OCI-LY3 (cell line): ENCODE measurements at regions not wholly inside any gene's neighbourhood (a gene's known extent, or its start where the extent isn't known, plus 50 kb on each side); places are given as distances from the start of the nearest gene placed in this dataset.

ENCODE experiments used
- H2AFZ ChIP-seq: fragments of 200-600, 300-600 bp; shearing (Covaris generic); 2 replicates; pipeline ENCODE4 v1.6.0; 2014; ENCODE audit warnings: antibody characterized with exemption, low read depth, low read length
- H3K27ac ChIP-seq: fragments of 200-600, 300-600 bp; sonication (generic); 2 replicates; pipeline ENCODE4 v1.5.1; 2014; ENCODE audit warnings: mild to moderate bottlenecking, low read length, moderate library complexity, mixed read lengths
- H3K27me3 ChIP-seq: fragments of 200-600, 300-600 bp; sonication (generic); 2 replicates; pipeline ENCODE4 v1.6.1; 2014; ENCODE audit warnings: low read depth, low read length, mixed read lengths
- H3K36me3 ChIP-seq: fragments of 200-600, 300-600 bp; sonication (generic); replicated peaks from 2 replicates; pipeline ENCODE3; 2014; ENCODE audit warnings: low read depth, low read length, mixed read lengths
- H3K4me1 ChIP-seq: fragments of 300-600, 200-600 bp; sonication (generic); 2 replicates; pipeline ENCODE4 v1.6.1; 2014; ENCODE audit warnings: low read length, mixed read lengths
- H3K4me2 ChIP-seq: fragments of 200-600, 300-600 bp; sonication (generic); 2 replicates; pipeline ENCODE4 v1.6.1; 2014; ENCODE audit warnings: low read length, mixed read lengths
- H3K4me3 ChIP-seq: fragments of 300-600, 200-600 bp; sonication (generic); 2 replicates; pipeline ENCODE4 v1.5.1; 2014; ENCODE audit warnings: antibody characterized with exemption, mild to moderate bottlenecking, low read length, moderate library complexity
- H3K79me2 ChIP-seq: fragments of 300-600, 200-600 bp; shearing (Covaris generic); 2 replicates; pipeline ENCODE4 v1.6.1; 2014; ENCODE audit warnings: mild to moderate bottlenecking, low read length, mixed read lengths
- H3K9ac ChIP-seq: fragments of 300-600, 200-600 bp; shearing (Covaris generic); 2 replicates; pipeline ENCODE4 v1.6.0; 2014; ENCODE audit warnings: mild to moderate bottlenecking, low read length, moderate library complexity
- H3K9me3 ChIP-seq: fragments of 200-600, 300-600 bp; shearing (Covaris generic); 2 replicates; pipeline ENCODE4 v1.6.1; 2014; ENCODE audit warnings: low read length, mixed read lengths; ENCODE audit not compliant: insufficient read depth
- H4K20me1 ChIP-seq: fragments of 200-600, 300-600 bp; sonication (generic); 2 replicates; pipeline ENCODE4 v1.6.1; 2016; ENCODE audit warnings: low read length, mixed read lengths; ENCODE audit not compliant: insufficient read depth
- EZH2phosphoT487 ChIP-seq: fragments of 200-600 bp; shearing (Covaris generic); IDR thresholded peaks from 2 replicates; pipeline ENCODE4 v1.6.1; 2018; ENCODE audit warnings: antibody characterized with exemption, mixed run types, low read depth
- TF ChIP-seq, protein P1 (sequence below): fragments of 200-600, 300-600 bp; sonication (generic); IDR thresholded peaks from 2 replicates; pipeline ENCODE4 v1.5.1; 2014; ENCODE audit warnings: antibody characterized with exemption, low read length, low read depth

DNA sequence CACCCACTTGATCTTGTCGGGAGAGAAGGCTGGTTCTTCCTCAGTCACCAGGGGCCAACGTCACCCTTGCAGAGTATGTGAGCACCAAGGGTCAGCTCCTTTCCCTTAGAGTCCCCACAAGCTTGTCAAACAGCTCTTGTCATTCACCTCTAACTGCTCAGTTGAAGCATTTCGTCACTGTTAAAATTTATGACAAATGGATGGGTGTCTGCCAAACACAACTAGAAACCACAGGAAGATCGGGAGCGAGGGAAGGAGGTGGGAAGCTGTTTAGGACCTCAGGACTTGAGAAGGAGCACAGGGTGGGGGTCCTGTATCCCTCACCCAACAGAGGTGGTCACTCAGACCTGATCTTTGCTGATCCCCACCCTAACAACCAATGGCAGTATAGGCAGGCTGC, 373.3 kb upstream of the IGFBP3 start:
- Histone ChIP-seq H3K9ac (no peak overlapping the region), H3K27ac (no peak overlapping the region), H2AFZ (no peak overlapping the region), H3K79me2 (no peaks in the 10 kb centered on the region), H3K9me3 (no peaks in the 10 kb centered on the region), H3K4me3 (no peak overlapping the region), H3K4me2 (no peak overlapping the region), H4K20me1 (no peaks in the 10 kb centered on the region), H3K4me1 (peaks cover 32% of the 10 kb centered on the region), H3K36me3 (no peaks in the 10 kb centered on the region), H3K27me3 (no peaks in the 10 kb centered on the region)
- TF ChIP-seq, protein P1, sequence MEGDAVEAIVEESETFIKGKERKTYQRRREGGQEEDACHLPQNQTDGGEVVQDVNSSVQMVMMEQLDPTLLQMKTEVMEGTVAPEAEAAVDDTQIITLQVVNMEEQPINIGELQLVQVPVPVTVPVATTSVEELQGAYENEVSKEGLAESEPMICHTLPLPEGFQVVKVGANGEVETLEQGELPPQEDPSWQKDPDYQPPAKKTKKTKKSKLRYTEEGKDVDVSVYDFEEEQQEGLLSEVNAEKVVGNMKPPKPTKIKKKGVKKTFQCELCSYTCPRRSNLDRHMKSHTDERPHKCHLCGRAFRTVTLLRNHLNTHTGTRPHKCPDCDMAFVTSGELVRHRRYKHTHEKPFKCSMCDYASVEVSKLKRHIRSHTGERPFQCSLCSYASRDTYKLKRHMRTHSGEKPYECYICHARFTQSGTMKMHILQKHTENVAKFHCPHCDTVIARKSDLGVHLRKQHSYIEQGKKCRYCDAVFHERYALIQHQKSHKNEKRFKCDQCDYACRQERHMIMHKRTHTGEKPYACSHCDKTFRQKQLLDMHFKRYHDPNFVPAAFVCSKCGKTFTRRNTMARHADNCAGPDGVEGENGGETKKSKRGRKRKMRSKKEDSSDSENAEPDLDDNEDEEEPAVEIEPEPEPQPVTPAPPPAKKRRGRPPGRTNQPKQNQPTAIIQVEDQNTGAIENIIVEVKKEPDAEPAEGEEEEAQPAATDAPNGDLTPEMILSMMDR: no peak
- TF ChIP-seq EZH2phosphoT487: no peak

DNA sequence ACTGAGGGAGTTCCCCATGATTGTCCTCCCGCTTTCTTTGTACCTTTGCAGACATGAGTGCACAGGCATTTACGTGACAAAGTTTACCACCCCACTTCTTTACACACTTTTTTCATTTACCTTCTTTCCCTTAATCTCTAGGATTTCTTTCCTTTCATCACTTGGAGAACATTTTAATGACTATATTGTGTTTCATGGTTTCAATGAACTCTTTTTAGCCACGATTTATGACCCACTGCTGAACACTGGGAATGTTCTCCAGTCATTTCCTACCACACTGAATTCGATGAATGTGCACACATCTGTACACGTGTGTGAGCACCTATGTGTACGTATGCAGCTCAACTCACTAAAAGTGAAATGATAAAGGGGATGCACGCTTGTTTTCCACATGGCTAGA, 371.7 kb upstream of the IGFBP3 start:
- Histone ChIP-seq H2AFZ (no peak overlapping the region), H4K20me1 (no peaks in the 10 kb centered on the region), H3K9me3 (no peaks in the 10 kb centered on the region), H3K4me3 (0 out of 2 replicates have a peak overlapping the region, but pooled peaks have one; percentile 3), H3K27me3 (no peaks in the 10 kb centered on the region), H3K27ac (no peak overlapping the region), H3K36me3 (no peaks in the 10 kb centered on the region), H3K79me2 (no peaks in the 10 kb centered on the region), H3K4me1 (peaks cover 32% of the 10 kb centered on the region), H3K9ac (no peak overlapping the region), H3K4me2 (peak overlapping the region; percentile 66)
- TF ChIP-seq EZH2phosphoT487: no peak
- TF ChIP-seq, protein P1: no peak

DNA sequence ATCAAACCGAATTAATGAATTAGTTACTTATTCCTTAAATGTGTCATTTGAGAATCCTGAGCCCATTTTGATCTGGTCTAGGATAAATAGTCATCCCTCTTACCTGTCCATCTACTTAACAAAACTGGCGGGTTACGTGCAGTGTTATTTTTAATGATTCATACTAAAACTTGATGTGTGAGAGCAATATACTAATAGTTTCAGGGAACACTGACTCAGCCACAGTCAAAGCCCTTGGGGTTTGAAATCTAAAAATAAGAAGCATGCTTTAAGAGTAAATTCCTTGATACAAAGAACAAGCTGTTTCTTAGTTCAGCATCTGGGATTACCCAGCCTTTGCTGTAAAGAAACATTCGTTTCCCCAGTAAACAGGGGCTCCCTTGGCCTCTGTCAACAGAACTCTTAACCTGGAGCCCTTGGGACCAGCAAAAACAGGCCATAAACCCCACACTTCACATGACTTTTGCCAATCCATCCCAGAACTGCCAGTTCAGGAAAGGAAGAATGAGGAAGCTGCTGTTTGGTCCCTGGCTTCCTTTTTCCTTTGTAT, 370.6 kb upstream of the IGFBP3 start:
- H3K4me2 ChIP-seq: peak overlapping the region; percentile 66
- H3K79me2 ChIP-seq: no peaks in the 10 kb centered on the region
- no peaks in the 10 kb centered on the region for H4K20me1 ChIP-seq
- H3K9ac ChIP-seq: peak overlapping the region; percentile 22; the same call in 1 of the 2 replicates
- H3K9me3 ChIP-seq: no peaks in the 10 kb centered on the region
- no peak overlapping the region for H2AFZ ChIP-seq
- H3K4me1 ChIP-seq: peaks cover 32% of the 10 kb centered on the region
- H3K4me3 ChIP-seq: peak overlapping the region; percentile 39
- H3K27me3 ChIP-seq: no peaks in the 10 kb centered on the region
- TF ChIP-seq EZH2phosphoT487: no peak
- TF ChIP-seq, protein P1: no peak
- H3K36me3 ChIP-seq: no peaks in the 10 kb centered on the region
- H3K27ac ChIP-seq: peak overlapping the region; percentile 21; the same call in 1 of the 2 replicates

DNA sequence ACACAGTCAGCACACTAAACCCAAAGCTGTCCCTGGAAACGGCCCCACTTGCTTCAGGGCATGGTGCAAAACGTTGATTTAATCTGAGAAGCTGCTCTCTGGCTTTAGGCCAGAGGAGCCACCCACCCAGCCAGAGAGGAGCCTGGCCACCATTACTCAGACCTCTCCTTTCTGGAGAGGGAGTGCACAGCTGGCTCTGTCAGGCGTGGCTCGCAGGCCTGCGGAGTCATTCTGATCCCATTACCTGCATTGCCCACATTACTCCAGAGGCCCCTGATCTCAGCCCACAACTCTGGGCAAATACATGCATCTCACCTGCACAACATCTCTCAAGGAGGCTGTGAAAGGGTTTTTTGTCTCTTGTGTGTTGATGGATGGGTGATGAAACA, 370.0 kb upstream of the IGFBP3 start:
- Histone ChIP-seq H2AFZ (peak overlapping the region; percentile 6; the same call in 1 of the 2 replicates), H3K27ac (peak overlapping the region; percentile 28), H3K27me3 (no peaks in the 10 kb centered on the region), H4K20me1 (no peaks in the 10 kb centered on the region), H3K4me1 (peaks cover 32% of the 10 kb centered on the region), H3K9me3 (no peaks in the 10 kb centered on the region), H3K4me3 (peak overlapping the region; percentile 39), H3K4me2 (peak overlapping the region; percentile 66), H3K79me2 (no peaks in the 10 kb centered on the region), H3K36me3 (no peaks in the 10 kb centered on the region), H3K9ac (peak overlapping the region; percentile 11; the same call in 1 of the 2 replicates)
- TF ChIP-seq, protein P1: no peak
- TF ChIP-seq EZH2phosphoT487: no peak
